Daoy (cell line): ENCODE measurements at regions not wholly inside any gene's neighbourhood (a gene's known extent, or its start where the extent isn't known, plus 50 kb on each side); places are given as distances from the start of the nearest gene placed in this dataset.
"Not testable (repeated sequence)": the region's sequence is repeated elsewhere in the genome, so short reads cannot be mapped to it uniquely, and the experiment has no call there.

Experiments
- DNase-seq: peaks from one replicate; pipeline ENCODE4 v3.0.0-alpha.2; 2015; ENCODE audit warnings: low read depth

DNA sequence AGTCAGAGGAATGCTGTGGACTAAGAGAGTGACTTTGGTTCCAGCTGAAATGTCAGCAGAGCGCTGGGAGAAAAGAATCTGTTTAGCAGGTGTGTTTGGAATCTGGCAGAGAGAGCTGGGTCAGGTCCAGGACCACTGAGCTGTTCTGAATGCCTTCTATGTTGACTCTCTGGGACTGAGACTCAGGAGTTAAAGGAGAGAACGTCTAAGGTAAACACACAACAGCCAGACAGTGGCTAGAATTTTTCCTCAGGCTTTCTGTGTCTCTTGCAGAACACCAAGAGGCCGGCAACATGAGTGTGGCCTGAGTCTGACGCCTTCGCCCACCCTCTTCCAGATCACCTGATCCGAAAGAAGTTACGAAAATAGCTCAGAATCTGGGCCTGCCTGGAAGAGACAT, 107.2 kb upstream of the ZNF462 start:
- no peak for DNase-seq

DNA sequence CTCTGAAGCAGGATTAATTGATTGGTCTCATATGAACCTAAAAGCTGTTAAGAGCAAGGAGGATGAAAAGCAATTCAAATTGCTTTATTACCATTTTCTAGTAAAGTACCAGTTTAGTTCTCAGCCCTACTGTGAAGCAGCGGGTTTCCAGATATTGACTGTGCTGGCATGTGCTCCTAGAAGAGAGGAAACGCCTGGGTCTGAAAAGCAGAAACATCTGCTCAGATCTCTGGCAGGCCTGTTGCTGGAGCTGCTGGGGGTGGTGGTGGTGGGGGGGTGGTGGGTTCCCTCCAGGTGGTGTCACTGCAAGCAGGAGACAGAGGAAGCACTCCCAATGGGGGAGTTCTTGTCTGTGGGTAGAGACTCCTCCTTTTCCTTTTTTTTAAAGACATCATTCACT, 105.5 kb upstream of the ZNF462 start:
- no peak for DNase-seq

- peak; percentile 32 for DNase-seq
Observed at GRCh38 chr9:106758911-106759310, 104.1 kb upstream of the ZNF462 start.

- no peak for DNase-seq
Observed at GRCh38 chr9:106761493-106761892, 101.5 kb upstream of the ZNF462 start.

- no peak for DNase-seq
Observed at GRCh38 chr9:106766616-106767015, 96.3 kb upstream of the ZNF462 start.

DNA sequence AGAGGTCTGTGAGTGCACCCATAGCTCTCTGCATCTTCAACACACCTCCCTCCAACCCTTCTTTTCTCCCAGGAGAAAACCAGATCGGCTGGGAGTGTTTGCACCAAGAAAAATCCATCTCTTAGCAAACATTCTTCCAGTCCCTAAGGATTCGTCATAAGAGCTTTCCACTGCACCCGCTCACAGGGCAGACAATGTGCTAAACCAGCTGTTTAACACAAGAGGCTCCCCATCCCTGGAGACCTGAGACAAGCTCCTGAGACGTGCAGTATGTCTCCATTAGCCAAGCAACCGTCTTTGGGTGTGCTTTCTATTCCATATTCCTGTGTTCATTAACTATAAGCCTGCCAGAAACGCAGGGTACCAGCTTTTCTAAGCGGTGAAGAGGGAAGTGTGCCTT, 93.6 kb upstream of the ZNF462 start:
- DNase-seq: no peak

DNA sequence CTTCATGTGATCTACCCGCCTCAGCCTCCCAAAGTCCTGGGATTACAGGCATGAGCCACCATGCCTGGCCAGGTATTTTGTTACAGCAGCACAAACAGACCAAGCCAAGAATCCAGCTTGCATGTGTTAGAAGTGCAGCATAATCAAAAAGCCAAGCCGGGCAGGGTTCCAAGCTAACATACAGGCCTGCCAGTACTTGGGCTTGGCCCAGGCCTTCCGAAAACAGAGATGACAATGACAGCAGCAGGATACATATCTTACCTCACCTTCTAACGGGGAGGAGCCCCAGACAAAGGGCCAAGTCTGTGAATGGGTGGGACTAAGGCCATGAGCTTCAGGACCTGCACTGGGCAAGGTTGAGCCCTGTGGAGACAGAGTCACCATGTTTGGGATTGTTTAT, 91.4 kb upstream of the ZNF462 start:
- no peak for DNase-seq

GRCh38 chr9:106772523-106773290, 90.3 kb upstream of the ZNF462 start:
- no peak for DNase-seq

DNA sequence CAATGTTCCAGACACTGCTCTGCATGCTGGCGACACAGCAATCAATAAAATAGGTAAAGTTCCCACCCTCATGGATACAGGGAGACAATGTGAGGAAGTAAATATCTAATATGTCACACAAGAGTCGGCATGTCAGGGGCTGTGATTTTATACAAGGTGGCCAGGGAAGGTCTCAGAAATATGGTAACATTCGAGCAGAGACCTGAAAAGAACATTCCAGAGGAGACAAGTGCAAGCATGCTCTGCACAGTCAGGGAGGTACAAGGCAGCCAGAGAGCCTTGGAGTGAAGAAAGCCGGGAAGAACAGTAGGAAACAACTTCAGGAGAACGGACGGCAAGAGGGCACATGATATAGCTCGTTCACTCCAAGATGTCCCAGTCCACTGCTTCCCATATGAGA, 89.2 kb upstream of the ZNF462 start:
- no peak for DNase-seq

GRCh38 chr9:106775960-106776359, 87.0 kb upstream of the ZNF462 start:
- DNase-seq: no peak

DNA sequence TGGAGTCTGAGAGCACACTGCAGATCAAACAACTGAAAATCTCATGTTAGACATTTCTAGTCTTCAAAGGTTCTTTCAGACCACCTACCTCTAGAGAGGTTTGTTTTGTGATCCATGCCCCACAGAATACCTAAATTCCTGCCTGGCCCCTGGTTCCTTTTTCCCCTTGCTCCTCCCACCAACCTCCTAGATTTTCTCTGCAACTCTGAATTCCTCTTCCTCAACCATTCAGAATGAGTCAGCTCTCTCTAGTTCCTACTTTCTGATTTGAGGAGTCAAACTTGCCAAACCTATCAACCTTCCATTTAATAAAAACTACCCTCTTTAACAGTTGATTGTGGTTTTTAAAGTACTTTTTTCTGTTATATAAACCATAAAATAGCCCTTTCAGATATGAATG, 83.2 kb upstream of the ZNF462 start:
- DNase-seq: no peak

DNA sequence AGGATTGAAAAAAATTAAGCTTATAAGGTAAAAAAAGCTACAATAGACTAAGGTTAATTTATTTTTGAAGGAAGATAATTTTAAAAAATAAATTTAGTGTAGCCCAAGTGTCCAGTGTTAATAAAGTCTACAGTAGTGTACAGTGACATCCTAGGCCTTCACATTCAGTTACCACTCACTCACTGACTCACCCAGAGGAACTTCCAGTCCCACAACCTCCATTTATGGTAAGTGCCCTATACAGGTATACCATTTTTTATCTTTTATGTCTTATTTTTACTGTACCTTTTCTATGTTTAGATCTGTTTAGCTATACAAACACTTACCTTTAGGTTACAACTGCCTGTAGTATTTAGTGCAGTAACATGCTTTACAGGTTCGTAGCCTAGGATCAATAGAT, 79.8 kb upstream of the ZNF462 start:
- DNase-seq: no peak

DNA sequence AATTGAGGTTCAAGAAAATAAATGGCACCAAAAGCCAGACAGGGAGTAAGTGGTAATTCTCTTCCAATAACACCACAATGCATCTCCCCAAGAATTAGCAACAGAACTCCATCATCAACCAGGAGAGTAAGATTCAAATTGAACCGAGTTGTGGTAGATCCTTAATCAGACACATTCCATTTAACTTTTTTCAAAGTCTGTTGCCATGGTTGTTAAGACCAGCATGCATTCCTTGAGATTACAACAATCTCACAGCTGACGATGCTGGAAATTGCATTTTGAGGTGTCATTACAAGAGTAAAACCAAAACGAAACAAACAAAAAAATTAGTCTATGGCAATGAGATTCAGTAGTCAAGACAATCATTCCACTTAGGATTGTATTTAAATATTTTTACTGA, 78.9 kb upstream of the ZNF462 start:
- no peak for DNase-seq

GRCh38 chr9:106785200-106785599, 77.8 kb upstream of the ZNF462 start:
- DNase-seq: no peak

DNA sequence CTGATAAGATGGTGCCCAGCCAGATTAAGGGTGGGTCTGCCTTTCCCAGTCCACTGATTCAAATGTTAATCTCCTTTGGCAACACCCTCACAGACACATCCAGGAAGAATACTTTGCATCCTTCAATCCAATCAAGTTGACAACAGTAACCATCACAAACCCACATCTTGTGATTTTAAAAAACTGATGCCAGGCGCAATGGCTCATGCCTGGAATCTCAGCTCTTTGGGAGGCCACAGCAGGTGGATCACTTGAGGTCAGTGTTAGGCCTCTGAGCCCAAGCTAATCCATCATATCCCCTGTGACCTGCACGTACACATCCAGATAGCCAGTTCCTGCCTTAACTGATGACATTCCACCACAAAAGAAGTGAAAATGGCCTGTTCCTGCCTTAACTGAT, 74.9 kb upstream of the ZNF462 start:
- DNase-seq: not testable (repeated sequence)

GRCh38 chr9:106795031-106795430, 67.9 kb upstream of the ZNF462 start:
- DNase-seq: no peak

DNA sequence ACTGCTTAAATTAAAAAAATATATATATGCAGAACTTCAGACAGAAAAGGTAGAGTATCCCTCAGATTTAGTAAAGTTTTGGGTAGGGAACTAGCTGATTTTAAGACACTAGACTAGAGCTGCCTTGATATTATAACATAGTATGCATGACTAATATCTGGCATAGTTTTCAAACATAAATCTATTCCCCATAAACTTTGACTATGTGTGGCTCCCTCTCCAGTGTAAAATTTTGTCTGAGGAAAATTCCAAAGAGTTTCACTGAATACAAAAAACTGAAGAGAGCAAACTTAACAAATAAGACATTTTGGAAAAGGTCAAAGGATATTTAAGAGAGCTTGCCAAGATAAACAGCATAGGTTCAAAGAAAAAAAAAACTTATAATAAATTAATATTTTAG, 66.2 kb upstream of the ZNF462 start:
- DNase-seq: no peak

DNA sequence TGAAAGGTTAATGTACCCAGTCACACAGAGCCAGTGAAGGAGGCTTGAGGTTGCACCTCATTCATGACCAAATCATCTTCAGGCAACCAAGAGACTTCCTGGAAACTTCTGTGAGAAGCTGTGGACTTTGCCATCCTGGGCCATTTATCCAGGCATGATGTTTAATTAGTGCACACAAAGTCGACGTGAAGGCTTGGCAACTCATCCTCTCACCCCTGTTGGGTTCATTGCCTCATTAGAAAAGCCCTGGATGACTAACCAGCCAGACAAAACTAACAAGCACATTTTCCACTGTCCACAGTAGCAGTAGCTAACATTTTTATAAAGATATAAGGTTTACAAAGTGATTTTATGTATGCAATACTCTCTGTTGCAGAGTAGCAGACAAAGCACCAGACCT, 65.7 kb upstream of the ZNF462 start:
- peak; percentile 42 for DNase-seq

DNA sequence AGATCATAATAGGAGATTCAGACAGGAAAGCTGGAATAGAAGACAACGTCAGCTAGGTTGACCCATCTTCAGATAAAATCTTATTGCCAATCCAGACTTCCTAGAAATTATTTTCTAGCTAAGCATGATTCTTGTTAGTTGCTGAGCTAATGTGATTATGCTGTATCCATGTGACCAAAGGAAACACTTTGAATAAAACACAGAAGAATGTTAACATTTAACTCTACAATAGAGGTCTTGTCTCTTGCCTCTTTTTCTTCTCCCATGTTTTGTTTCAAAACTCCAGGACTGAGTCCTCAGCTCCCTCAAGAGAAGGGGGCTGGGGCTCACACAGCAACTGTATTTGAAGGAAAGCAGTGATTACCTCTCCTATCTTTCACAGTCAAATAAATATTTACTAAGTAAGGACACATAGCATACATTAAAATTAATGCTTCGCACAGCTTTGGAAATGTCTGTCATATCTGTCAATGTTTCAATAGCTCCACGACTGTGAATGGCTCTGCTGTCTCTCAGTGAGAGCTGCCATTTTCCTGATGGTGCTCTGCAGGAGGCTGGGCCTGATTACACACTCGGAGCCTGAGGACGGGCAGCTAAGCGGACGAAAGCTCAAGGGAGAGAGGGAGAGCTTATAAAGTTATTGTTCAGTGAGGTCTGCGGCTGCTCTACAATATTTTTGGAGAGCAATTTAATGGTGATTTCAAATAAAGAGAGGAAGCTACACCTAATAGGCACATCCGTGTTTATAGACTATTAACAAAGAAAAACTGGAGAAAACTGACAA, 64.8 kb upstream of the ZNF462 start:
- DNase-seq: no peak

DNA sequence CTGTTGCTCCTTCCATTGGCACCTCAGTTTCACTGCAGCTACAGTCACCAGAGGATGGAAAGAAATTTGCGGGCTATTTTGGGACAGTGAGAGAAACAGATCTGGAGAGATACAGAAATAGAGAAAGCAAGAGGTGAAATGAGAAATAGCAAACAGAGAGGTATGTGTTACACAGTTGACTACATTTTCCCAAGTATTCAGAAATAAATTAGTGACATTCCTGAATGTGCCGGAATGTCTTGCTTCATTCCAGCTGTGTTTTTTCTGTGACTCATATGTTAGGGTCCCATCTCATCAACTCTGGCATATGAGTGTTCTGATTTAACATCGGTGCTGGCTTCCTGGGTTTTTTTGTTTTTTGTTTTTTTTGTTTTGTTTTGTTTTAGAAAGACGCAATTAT, 63.8 kb upstream of the ZNF462 start:
- peak; percentile 80 for DNase-seq

GRCh38 chr9:106800701-106801270, 62.2 kb upstream of the ZNF462 start:
- peak; percentile 27 for DNase-seq

DNA sequence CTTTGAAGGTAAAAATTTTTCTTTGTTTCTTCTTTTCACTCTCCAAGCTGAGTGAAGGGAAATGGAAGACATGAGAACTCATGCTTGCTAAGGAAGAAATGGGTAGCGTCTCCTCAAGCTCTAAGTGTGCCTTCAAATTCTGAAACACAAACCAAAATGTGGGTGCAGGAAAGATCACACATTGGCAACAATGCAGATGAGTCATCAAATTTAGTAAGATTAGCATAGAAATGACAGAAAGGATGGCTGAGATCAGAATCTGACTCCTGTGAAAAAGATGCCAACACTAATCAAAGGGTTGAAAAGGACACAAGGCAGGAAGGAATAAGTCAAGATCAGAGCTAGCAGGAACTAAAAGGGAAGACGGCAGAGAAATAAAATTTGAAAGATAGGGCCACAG, 61.1 kb upstream of the ZNF462 start:
- DNase-seq: no peak
